Mucosa of descending colon (tissue), 3 donors: ENCODE measurements at regions not wholly inside any gene's neighbourhood (a gene's known extent, or its start where the extent isn't known, plus 50 kb on each side); places are given as distances from the start of the nearest gene placed in this dataset.

ENCODE experiments used
- ATAC-seq: fragments of 200-7000 bp; cut with Tn5 transposase; one replicate; pipeline ENCODE4 v1.9.1; 2020; ENCODE audit warnings: mild to moderate bottlenecking, moderate library complexity
- DNase-seq, 3 donors: peaks; one replicate each; pipeline ENCODE4 v3.0.0-alpha.2; 2020
- H3K36me3 ChIP-seq: fragments of 200-600 bp; one replicate; pipeline ENCODE4 v1.8.0; 2021; ENCODE audit warnings: low read depth, mild to moderate bottlenecking
- H3K4me1 ChIP-seq: fragments of 200-600 bp; one replicate; pipeline ENCODE4 v1.8.0; 2021; ENCODE audit warnings: low read depth, mild to moderate bottlenecking
- H3K4me3 ChIP-seq: fragments of 200-600 bp; one replicate; pipeline ENCODE4 v1.8.0; 2021; ENCODE audit warnings: mild to moderate bottlenecking
- H3K9me3 ChIP-seq: fragments of 200-600 bp; one replicate; pipeline ENCODE4 v1.8.0; 2021; ENCODE audit warnings: mild to moderate bottlenecking
- CTCF ChIP-seq: fragments of 200-600 bp; IDR thresholded peaks from one replicate; pipeline ENCODE4 v1.8.0; 2022; ENCODE audit warnings: antibody characterized with exemption, mild to moderate bottlenecking
- intact Hi-C, 2 donors: fragments of 100-400 bp; cut with DNase I in 1 of 2; cut with micrococcal nuclease in 1 of 2; formaldehyde crosslinking; loops; one replicate each; pipeline versions ENCODE4 v1.11.0 to v1.11.1; 2022; cut with DNase I, micrococcal nuclease
- donor health status: DM: no; HTN: no; CAD: no; lungs with moderate emphysema.
- donor health status: DM: no; HTN: no; CAD: no.
- donor health status: DM: no; HTN: yes; CAD: no.

GRCh38 chr2:186917866-186918265 is 68.9 kb upstream of the ZSWIM2 start:
- no peak for ATAC-seq
- Histone ChIP-seq H3K36me3 (no peaks in the 10 kb centered on the region), H3K4me3 (no peak overlapping the region), H3K4me1 (no peaks in the 10 kb centered on the region), H3K9me3 (no peaks in the 10 kb centered on the region)
- no peak for TF ChIP-seq CTCF
- DNase-seq: no peak
- intact Hi-C loops: no loop called here

GRCh38 chr2:186913870-186914269 is 64.9 kb upstream of the ZSWIM2 start:
- H3K9me3 ChIP-seq: no peaks in the 10 kb centered on the region
- no peaks in the 10 kb centered on the region for H3K4me1 ChIP-seq
- DNase-seq (no peak), ATAC-seq (no peak)
- H3K36me3 ChIP-seq: no peaks in the 10 kb centered on the region
- intact Hi-C loops: no loop called here
- no peak for TF ChIP-seq CTCF
- no peak overlapping the region for H3K4me3 ChIP-seq

GRCh38 chr2:186912979-186913378 is 64.0 kb upstream of the ZSWIM2 start:
- Histone ChIP-seq H3K4me1 (no peaks in the 10 kb centered on the region), H3K36me3 (no peaks in the 10 kb centered on the region), H3K4me3 (no peak overlapping the region), H3K9me3 (no peaks in the 10 kb centered on the region)
- DNase-seq (no peak), ATAC-seq (no peak)
- intact Hi-C loops: no loop called here
- TF ChIP-seq CTCF: no peak

- H3K4me1 ChIP-seq: no peaks in the 10 kb centered on the region
- H3K4me3 ChIP-seq: no peak overlapping the region
- no peak for ATAC-seq
- no peak for TF ChIP-seq CTCF
- intact Hi-C loops: no loop called here
- no peak for DNase-seq
- H3K9me3 ChIP-seq: no peaks in the 10 kb centered on the region
- H3K36me3 ChIP-seq: no peaks in the 10 kb centered on the region
Observed at GRCh38 chr2:186911551-186912085, 62.6 kb upstream of the ZSWIM2 start.

GRCh38 chr2:186910996-186911395 is 62.0 kb upstream of the ZSWIM2 start:
- intact Hi-C loops: no loop called here
- DNase-seq: no peak
- no peak for TF ChIP-seq CTCF
- H3K9me3 ChIP-seq: no peaks in the 10 kb centered on the region
- H3K36me3 ChIP-seq: no peaks in the 10 kb centered on the region
- no peak overlapping the region for H3K4me3 ChIP-seq
- no peak for ATAC-seq
- H3K4me1 ChIP-seq: no peaks in the 10 kb centered on the region

- no peak for DNase-seq
- Histone ChIP-seq H3K4me1 (no peaks in the 10 kb centered on the region), H3K36me3 (no peaks in the 10 kb centered on the region), H3K4me3 (no peak overlapping the region), H3K9me3 (no peaks in the 10 kb centered on the region)
- intact Hi-C loops: no loop called here
- ATAC-seq: no peak
- TF ChIP-seq CTCF: no peak
Observed at GRCh38 chr2:186909095-186909494, 60.1 kb upstream of the ZSWIM2 start.
